PC-3 (cell line): ENCODE measurements at regions not wholly inside any gene's neighbourhood (a gene's known extent, or its start where the extent isn't known, plus 50 kb on each side); places are given as distances from the start of the nearest gene placed in this dataset.

ENCODE experiments used
- ATAC-seq: fragments of 200-7000 bp; cut with Tn5 transposase; 2 replicates; pipeline ENCODE4 v1.9.1; 2020; ENCODE audit warnings: mild to moderate bottlenecking, moderate library complexity
- BruUV-seq: library from RNA; stranded (reverse); fragments of 400-500 nt; replicated peaks from 2 replicates; lab custom pipeline; 2021; lab: Mats Ljungman, UMichigan
- CTCF ChIA-PET: fragments of 300-600 bp; sonication (Branson Sonifier 250); formaldehyde crosslinking; loops from one replicate; lab custom pipeline; 2022; ENCODE audit warnings: antibody characterized with exemption; lab: Charles Lee
- POLR2A ChIA-PET: fragments of 300-600 bp; sonication (Branson Sonifier 250); formaldehyde crosslinking; loops from one replicate; lab custom pipeline; 2022; ENCODE audit warnings: antibody characterized with exemption; ENCODE audit not compliant: unreplicated experiment; lab: Charles Lee
- DNase-seq: peaks from one replicate; pipeline ENCODE4 v3.0.0-alpha.2; 2015
- H2AFZ ChIP-seq: fragments of 300-600 bp; sonication (generic); 2 replicates; pipeline ENCODE4 v1.6.0; 2016; ENCODE audit warnings: antibody characterized with exemption, low read length
- H3F3A ChIP-seq: fragments of 300-600 bp; sonication (generic); one replicate; pipeline ENCODE4 v1.6.0; 2017; ENCODE audit warnings: antibody characterized with exemption, low read length, control low read depth, mild to moderate bottlenecking; ENCODE audit not compliant: unreplicated experiment
- H3K27ac ChIP-seq: fragments of 300-600 bp; sonication (generic); 2 replicates; pipeline ENCODE4 v1.5.1; 2016; ENCODE audit warnings: mild to moderate bottlenecking, low read length
- H3K27me3 ChIP-seq: fragments of 300-600 bp; sonication (generic); 2 replicates; pipeline ENCODE4 v1.6.1; 2016; ENCODE audit warnings: low read length, mixed read lengths
- H3K36me3 ChIP-seq: fragments of 300-600 bp; sonication (generic); 2 replicates; pipeline ENCODE4 v1.6.1; 2016; ENCODE audit warnings: low read depth, mixed run types, low read length, mixed read lengths
- H3K4me1 ChIP-seq: fragments of 300-600 bp; sonication (generic); 2 replicates; pipeline ENCODE4 v1.5.1; 2016; ENCODE audit warnings: low read length; ENCODE audit not compliant: insufficient read depth
- H3K4me2 ChIP-seq: fragments of 300-600 bp; sonication (generic); 2 replicates; pipeline ENCODE4 v1.6.0; 2016; ENCODE audit warnings: low read length
- H3K4me3 ChIP-seq: fragments of 300-600 bp; sonication (generic); 2 replicates; pipeline ENCODE4 v1.5.1; 2016; ENCODE audit warnings: mild to moderate bottlenecking, low read length, mixed read lengths
- H3K79me2 ChIP-seq: fragments of 300-600 bp; sonication (generic); 2 replicates; pipeline ENCODE4 v1.6.1; 2017; ENCODE audit warnings: low read length, mixed read lengths
- H3K9ac ChIP-seq: fragments of 300-600 bp; sonication (generic); 2 replicates; pipeline ENCODE4 v1.6.0; 2016; ENCODE audit warnings: mild to moderate bottlenecking, low read length
- H3K9me2 ChIP-seq: fragments of 300-600 bp; sonication (generic); replicated peaks from 2 replicates; pipeline ENCODE4 v1.6.1; 2016; ENCODE audit warnings: mixed run types, low read length, mixed read lengths
- H3K9me3 ChIP-seq: fragments of 300-600 bp; sonication (generic); 2 replicates; pipeline ENCODE4 v1.6.1; 2016; ENCODE audit warnings: low read length, mixed read lengths
- H4K20me1 ChIP-seq: fragments of 300-600 bp; sonication (generic); 2 replicates; pipeline ENCODE4 v1.6.1; 2016; ENCODE audit warnings: low read length, mixed read lengths
- EZH2 ChIP-seq: fragments of 300-600 bp; sonication (generic); IDR thresholded peaks from one replicate; pipeline ENCODE4 v1.6.1; 2017; ENCODE audit warnings: antibody characterized with exemption, mild to moderate bottlenecking, low read length; ENCODE audit not compliant: unreplicated experiment
- EZH2phosphoT487 ChIP-seq: fragments of 300-600 bp; sonication (generic); IDR thresholded peaks from 2 replicates; pipeline ENCODE4 v1.6.1; 2018; ENCODE audit warnings: mild to moderate bottlenecking, antibody characterized with exemption, low read length, borderline replicate concordance
- intact Hi-C: fragments of 100-400 bp; cut with micrococcal nuclease; formaldehyde crosslinking; loops from 2 replicates; pipeline ENCODE4 v1.9.0; 2023
- TF ChIP-seq, protein P1 (sequence below): fragments of 300-600 bp; sonication (generic); conservative IDR thresholded peaks from 2 replicates; pipeline ENCODE4 v1.5.1; 2017; ENCODE audit warnings: antibody characterized with exemption, low read depth, mild to moderate bottlenecking, low read length

DNA sequence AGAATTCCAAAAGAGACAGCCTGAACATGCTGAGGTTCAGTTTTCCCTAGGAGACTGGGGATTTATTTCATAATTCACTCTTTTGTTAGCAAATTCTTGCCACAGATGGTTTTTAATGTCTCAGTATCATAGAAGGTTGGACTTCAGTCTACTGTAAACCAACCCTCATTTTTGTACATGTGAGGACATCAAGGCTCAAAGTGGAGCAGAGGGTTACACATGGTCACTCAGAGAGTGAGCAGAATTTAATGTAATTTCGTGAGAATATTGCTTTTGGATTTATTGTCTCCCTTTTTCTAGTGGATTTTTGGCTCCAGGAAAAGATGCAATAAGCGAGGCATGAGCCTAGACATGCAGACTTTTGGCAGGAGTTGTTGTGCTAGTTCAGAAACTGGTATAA is 210.8 kb upstream of the JUN start:
- Histone ChIP-seq H3K27ac (no peak overlapping the region), H3K4me3 (no peak overlapping the region), H3K79me2 (no peaks in the 10 kb centered on the region), H3K36me3 (no peaks in the 10 kb centered on the region), H3K9ac (no peak overlapping the region), H3K9me3 (no peaks in the 10 kb centered on the region), H2AFZ (no peak overlapping the region), H3K9me2 (no peaks in the 10 kb centered on the region), H4K20me1 (no peaks in the 10 kb centered on the region), H3F3A (no peaks in the 10 kb centered on the region), H3K27me3 (no peaks in the 10 kb centered on the region), H3K4me1 (no peaks in the 10 kb centered on the region), H3K4me2 (no peak overlapping the region)
- intact Hi-C loops: no loop called here
- TF ChIP-seq EZH2phosphoT487 (no peak), EZH2 (no peak)
- CTCF ChIA-PET: no interaction called here
- ATAC-seq (no peak), DNase-seq (no peak)
- BruUV-seq: no TSS peak
- POLR2A ChIA-PET: no interaction called here

DNA sequence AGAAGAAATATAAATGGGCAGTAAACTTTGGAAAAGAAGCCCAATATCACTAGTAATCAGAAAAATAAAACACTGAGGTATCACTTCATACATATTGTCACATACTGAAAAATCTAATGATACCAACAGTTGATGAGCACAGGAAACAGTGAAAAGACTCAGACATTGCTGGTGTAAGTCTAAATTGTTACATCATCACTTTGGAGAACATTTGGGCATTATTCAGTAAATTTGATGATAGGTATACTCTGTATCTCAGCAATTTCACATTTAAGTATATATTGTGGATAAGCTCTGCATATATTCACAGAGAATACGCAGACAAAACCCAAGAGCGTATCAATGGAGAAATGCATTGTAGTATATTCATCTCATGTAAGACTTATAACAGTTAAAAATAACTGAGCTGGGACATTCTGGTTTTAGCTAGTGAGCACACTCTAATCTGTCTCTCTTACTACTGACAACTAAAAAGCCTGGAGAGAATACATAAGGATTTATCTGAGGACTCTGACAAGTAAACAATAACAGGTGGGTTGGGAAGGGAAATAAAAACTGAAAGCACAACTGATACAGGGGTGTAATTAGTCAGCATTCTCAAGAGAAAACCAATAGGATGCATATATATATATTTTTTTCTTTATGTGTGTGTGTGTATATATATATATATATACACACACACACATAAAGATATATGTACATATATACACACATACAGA is 212.7 kb upstream of the JUN start:
- Histone ChIP-seq H4K20me1 (no peaks in the 10 kb centered on the region), H3F3A (no peaks in the 10 kb centered on the region), H3K9me3 (no peaks in the 10 kb centered on the region), H3K27ac (no peak overlapping the region), H3K9ac (no peak overlapping the region), H3K4me2 (no peak overlapping the region), H3K79me2 (no peaks in the 10 kb centered on the region), H3K4me1 (no peaks in the 10 kb centered on the region), H3K36me3 (no peaks in the 10 kb centered on the region), H2AFZ (no peak overlapping the region), H3K9me2 (no peaks in the 10 kb centered on the region), H3K27me3 (no peaks in the 10 kb centered on the region), H3K4me3 (no peak overlapping the region)
- no peak for DNase-seq
- ChIA-PET POLR2A (no interaction called here), CTCF (no interaction called here)
- no peak for TF ChIP-seq EZH2
- TF ChIP-seq, protein P1, sequence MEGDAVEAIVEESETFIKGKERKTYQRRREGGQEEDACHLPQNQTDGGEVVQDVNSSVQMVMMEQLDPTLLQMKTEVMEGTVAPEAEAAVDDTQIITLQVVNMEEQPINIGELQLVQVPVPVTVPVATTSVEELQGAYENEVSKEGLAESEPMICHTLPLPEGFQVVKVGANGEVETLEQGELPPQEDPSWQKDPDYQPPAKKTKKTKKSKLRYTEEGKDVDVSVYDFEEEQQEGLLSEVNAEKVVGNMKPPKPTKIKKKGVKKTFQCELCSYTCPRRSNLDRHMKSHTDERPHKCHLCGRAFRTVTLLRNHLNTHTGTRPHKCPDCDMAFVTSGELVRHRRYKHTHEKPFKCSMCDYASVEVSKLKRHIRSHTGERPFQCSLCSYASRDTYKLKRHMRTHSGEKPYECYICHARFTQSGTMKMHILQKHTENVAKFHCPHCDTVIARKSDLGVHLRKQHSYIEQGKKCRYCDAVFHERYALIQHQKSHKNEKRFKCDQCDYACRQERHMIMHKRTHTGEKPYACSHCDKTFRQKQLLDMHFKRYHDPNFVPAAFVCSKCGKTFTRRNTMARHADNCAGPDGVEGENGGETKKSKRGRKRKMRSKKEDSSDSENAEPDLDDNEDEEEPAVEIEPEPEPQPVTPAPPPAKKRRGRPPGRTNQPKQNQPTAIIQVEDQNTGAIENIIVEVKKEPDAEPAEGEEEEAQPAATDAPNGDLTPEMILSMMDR: no peak
- no peak for TF ChIP-seq EZH2phosphoT487
- ATAC-seq: no peak
- BruUV-seq: no TSS peak
- intact Hi-C loops: no loop called here

DNA sequence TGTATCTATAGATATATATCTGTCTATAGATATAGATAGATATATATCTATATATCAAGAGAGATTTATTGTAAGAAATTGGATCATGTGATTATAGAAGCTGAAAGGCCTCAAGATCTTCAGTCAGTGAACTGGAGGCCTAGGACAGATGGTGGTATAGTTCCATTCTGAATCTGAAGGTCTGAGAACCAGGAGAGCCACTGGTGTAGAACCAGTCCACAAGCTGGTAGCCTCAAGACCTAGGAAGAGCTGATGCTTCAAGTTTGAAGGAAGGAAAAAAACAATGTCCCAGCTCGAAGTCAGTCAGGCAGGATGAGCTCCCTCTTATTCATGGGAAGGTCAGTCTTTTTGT is 213.2 kb upstream of the JUN start:
- no peaks in the 10 kb centered on the region for H3K4me1 ChIP-seq
- no peaks in the 10 kb centered on the region for H4K20me1 ChIP-seq
- DNase-seq: no peak
- H3K9me3 ChIP-seq: no peaks in the 10 kb centered on the region
- BruUV-seq: no TSS peak
- H3K36me3 ChIP-seq: no peaks in the 10 kb centered on the region
- H3K27me3 ChIP-seq: no peaks in the 10 kb centered on the region
- H3K9ac ChIP-seq: no peak overlapping the region
- no peak overlapping the region for H3K4me2 ChIP-seq
- TF ChIP-seq EZH2phosphoT487: no peak
- no peak for TF ChIP-seq EZH2
- TF ChIP-seq, protein P1: no peak
- no peaks in the 10 kb centered on the region for H3F3A ChIP-seq
- ATAC-seq: no peak
- no peak overlapping the region for H3K27ac ChIP-seq
- no peak overlapping the region for H3K4me3 ChIP-seq
- intact Hi-C loops: no loop called here
- POLR2A ChIA-PET: no interaction called here
- no peak overlapping the region for H2AFZ ChIP-seq
- H3K79me2 ChIP-seq: no peaks in the 10 kb centered on the region
- H3K9me2 ChIP-seq: no peaks in the 10 kb centered on the region
- CTCF ChIA-PET: no interaction called here
